Hypothalamus (tissue), 51 donors: ENCODE measurements at regions not wholly inside any gene's neighbourhood (a gene's known extent, or its start where the extent isn't known, plus 50 kb on each side); places are given as distances from the start of the nearest gene placed in this dataset.
"Not testable (repeated sequence)": the region's sequence is repeated elsewhere in the genome, so short reads cannot be mapped to it uniquely, and the experiment has no call there.

Experiments
- DNase-seq, 51 donors: peaks; one replicate each; lab custom pipeline; 2025; lab: John Stamatoyannopoulos, UW

DNA sequence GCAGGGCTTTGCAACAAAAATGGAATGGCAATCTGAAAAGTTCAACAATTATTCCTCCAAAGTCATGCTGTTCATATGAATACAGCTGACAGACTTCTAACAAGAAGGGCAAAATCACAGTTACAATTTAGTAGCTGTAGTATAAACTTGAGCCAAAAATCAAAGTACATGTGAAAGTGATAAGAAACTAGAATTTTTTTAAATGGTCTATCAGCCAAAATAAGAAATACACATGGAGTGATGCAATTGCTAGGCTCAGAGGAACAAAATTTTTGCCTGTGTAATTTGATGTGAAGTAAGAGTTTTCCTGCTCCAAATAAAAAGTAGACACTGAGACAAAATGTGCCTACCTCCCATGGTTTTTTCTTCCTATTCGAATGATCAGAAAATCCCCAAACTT lies 167.7 kb upstream of the CDKN3 start:
- DNase-seq = no peak

DNA sequence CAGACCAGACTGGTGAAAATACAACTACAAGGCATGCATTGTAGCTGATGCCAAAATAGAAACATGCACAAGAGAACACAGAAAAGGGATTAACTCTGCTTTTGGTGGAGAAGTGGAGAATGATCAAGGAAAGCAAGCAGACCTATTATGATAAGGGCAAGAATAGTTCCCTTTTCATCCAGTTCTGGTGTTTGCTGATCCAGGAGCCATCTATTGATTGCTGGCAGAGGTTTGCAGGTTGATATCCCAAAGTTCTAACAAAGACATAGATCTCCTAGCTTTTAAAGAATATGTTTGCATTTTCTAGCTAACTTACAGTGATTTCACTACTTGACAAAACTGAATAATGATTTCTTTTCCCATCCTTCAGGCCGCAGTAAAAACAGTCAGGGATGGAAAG lies 166.2 kb upstream of the CDKN3 start:
- no peak for DNase-seq

DNA sequence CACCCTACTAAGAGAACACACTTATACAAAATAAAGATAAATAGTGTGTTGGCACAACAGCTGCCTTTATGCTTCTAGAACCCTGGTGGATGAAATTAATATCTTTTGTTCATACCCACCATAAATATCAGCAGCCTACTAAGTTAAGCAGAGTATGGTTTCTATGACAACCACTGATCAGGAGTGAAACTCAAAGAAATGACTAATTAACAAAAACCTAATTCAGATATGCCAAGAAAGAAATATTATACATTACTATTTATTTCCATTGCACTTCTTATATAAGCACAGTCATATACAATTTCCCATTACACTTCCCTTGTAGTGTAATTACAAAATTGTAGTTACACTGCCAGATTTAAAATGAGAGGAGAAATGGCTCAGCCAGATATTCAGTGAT lies 164.1 kb upstream of the CDKN3 start:
- no peak for DNase-seq

GRCh38 chr14:54241517-54241916 lies 155.3 kb upstream of the CDKN3 start:
- no peak for DNase-seq

DNA sequence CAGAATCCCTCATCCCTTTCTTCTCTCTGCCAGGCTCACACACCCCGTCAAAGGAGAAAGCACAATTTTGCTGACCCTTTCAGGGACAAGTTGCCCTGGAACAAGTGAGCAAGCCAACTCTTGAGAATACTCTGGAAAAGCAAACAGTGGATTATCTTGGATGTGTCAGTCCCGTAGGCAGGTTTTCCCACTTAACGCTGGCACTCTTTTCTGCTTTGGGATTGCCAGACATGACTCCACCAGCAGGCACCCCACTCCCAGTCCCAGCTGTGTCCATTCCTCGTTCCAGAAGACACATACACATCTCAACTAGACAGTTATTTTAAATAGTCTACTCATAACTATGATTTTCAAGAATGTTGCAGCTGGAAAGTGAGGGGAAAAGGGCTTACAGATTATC lies 145.5 kb upstream of the CDKN3 start:
- DNase-seq = no peak

DNA sequence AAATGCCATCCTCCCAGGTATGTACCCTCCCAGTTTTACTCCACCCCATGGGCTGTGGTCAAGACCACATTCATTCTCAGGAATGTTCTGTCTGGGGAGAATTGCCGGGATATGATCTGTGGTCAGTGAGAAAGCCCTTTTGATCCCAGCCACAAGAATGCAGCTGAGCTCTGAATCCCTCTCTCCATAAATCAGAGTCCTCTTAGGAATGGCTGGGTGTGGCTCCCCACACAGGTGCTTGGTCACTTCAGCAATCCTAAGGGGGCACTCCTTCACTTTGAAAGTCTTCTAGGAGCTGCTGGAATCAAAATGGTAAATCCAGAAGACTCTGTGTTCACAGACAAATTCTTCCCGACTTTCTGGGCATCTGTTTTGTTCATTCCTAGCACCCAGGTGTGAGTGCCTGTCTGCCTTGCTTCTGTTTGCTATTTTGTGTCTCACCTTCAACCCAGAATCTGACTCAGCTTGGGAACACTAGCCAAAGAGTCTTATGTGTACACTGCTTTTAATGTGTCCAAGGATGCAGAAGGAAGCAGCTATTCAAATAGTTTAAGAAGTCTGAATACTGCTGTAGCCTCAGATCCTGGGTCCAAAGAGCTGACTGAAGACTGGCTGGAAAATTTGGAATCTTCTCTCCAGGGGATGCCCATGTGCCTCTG lies 144.6 kb upstream of the CDKN3 start:
- no peak for DNase-seq

DNA sequence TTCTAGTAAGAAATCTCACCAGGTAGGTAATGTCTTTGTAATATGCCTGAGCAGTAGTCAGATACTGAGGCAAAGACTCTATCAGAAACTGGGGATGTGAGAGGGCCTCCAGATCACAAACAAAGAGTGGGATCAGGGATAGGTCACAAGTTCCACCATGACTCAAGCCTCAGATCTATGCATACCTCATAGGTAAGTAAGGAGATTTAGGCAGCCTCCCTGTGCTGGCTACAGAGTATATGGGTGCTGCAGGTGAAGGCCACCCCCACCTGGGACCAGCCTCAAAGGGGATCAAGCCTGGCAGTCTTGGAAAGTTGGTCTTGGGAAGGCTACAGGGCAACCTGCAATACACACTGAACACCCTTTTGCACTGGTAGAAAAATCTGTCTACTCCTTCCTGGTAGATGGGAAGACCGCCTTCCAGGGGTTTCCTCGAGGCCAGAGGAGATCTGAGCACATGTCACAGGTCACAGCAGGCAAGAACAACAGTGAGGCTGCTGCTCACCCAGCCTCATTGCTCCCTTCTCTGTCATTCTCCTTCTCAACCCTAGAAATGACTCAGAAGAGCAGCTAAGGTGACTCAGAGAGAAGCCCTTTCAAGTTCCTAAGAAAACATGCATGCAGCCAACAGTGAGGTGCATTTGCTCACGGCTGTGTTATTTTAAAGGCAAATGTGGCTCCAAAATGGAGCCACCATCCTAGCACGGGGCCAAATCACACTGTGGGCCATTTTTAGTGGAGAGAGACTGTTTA lies 143.4 kb upstream of the CDKN3 start:
- DNase-seq = no peak

DNA sequence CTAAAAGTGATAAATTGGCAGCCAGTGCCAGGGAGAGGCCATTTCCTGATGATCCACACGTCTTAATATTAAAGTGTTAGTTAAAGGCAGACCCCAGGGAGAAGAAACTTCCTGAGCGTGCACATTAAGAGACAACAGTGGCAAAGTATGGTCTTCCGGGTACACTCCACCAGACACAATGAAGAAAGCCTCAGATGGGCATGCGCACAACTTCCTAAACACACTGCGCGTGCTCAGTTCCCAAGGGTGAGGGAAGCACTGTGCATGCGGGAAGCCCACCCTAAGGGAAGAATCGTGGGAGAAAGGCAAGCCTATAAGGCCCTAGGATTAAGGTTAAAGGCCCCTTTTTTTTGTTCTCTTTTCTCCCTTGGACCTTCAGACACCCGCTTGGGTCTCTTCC lies 140.7 kb upstream of the CDKN3 start:
- DNase-seq = no peak

GRCh38 chr14:54257424-54257823 lies 139.4 kb upstream of the CDKN3 start:
- no peak for DNase-seq

DNA sequence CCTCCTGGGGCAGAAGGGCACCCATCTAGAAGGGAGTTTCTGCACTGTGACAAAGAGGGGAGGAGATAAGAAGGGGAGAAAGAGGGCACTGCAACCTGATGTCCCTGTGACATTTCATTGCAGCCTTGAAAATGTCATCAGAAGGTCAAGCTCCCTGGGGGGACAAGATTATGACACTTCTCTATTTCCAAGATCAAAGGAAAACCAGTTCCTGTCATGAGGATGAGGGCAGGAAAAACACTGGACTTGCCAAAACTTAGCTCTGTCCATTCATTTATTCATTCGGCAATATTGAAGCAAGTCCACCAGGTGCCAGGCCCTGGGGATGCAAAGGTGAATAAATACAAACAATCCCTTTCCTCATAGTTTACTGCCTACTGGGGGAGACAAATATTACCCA lies 138.4 kb upstream of the CDKN3 start:
- DNase-seq = no peak

DNA sequence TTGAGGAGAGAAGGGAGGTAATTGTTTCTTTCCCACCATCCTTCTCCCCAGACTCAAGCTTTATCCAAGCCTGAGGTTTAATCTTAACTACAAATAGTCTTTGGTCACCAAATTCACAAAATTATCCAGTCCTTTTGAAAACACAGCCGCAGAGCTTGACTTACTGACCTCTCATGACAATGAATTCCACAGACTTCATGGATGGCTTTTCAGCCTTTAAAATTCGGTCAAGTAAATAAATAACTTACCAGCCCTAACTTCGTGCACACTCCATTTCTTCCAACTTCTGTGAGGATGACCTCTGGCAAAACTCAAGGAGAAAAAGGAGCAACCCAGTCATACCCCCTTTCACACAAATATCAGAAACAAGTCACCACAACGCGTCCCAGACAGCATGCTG lies 137.0 kb upstream of the CDKN3 start:
- DNase-seq = no peak

DNA sequence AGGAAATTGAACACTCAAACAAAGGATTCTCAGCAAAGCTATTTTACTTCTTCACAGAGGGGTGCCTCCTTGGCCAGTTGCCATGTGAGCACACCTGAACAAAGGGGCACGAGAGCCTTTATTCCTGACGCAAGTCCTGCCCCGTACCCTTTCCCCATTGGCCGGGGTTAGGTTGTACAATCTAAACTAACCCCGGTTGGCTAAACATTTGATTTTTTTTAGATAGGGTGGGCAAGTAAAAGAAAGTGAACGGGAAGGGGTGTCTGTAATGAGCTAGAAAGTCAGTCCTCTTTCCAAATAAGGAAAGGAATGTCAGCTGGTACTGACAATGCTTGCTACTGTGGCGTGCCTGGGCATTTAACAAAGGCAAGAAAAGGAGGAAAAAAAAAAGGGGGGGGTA lies 135.5 kb upstream of the CDKN3 start:
- DNase-seq = no peak

DNA sequence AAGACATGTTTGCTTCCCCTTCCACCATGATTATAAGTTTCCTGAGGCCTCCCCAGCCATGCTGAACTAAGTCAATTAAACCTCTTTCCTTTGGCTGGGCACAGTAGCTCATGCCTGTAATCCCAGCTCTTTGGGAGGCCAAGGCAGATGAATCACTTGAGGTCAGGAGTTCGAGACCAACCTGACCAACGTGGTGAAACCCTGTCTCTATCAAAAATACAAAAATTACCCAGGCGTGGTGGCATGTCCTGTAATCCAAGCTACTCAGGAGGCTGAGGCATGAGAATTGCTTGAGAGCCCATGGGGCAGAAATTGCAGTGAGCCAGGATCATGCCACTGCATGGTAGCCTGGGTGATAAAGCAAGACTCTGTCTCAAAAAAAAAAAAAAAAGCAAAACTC lies 130.2 kb upstream of the CDKN3 start:
- DNase-seq = not testable (repeated sequence)

- DNase-seq = no peak
These were observed 129.6 kb upstream of the CDKN3 start for GRCh38 chr14:54267172-54267571.

- DNase-seq = no peak
These were observed 120.6 kb upstream of the CDKN3 start for GRCh38 chr14:54275997-54276725.

- DNase-seq = no peak
These were observed 118.7 kb upstream of the CDKN3 start for GRCh38 chr14:54278087-54278486.

DNA sequence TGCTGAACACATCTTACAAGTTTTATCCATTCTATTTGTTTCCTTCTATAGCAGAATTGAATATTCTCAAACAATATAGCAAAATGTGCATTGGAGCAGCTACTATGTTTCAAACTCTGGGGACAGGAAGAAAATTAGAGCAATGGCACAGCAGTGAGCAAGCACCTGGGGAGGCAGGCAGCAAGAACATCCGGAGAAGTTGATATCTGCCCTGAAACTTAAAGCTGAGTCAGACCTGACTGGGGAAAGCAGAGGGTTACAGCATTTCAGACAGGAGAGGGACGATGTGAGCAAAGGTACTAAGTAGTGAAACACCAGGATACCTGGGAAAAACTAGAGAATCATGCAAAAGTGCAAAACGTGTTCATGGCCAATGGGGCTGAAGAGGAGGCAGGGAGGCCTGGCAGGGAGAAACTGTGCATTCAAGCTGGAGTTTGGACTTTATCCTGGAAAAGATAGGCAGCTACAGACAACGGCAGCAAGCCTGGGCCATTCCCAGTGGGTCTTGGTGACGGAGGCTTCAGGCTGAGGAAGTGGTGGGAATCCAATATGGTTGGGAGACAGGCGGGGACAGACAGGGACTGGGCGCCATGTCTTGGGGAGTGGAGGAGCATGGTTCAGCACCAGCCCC lies 118.0 kb upstream of the CDKN3 start:
- DNase-seq = no peak

DNA sequence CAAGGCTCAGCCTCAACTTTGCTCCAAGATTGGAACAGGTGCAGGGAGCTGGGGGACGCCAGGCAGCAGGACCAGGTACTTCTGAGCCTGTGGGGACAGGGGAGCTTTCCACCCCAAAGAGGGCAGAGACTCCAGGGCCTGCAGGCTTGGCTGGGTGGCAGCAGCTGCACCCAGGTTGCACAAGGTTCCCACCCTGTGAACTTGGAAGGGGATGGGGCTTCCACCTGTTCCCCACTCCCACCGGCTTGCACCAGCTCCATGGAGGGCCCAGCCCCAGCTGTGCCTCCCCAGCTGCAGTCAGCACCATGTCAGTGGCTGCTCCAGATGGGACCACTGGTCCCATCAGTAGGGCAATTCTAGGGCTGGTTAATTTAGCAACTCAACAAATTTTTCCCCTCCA lies 114.0 kb upstream of the CDKN3 start:
- no peak for DNase-seq

DNA sequence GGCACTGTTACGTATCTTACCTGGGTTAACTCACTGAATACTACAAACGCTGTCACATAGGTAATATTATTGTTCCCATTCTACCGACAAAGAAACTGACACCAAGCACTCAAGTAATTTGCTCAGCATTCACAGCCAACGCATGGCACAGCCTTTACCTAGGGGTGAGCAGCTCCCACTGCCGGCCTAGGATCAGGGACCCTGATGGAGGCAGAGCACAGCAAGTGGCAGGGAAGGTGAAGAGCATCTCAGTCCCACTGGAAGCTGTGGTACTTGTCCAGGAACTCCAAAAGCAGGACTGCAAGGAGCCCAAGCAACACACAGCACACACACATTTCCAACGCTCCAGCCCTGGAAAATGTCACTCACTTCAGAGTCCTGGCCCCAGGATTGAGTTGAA lies 111.8 kb upstream of the CDKN3 start:
- no peak for DNase-seq

GRCh38 chr14:54291491-54292191 lies 105.2 kb upstream of the CDKN3 start:
- no peak for DNase-seq

DNA sequence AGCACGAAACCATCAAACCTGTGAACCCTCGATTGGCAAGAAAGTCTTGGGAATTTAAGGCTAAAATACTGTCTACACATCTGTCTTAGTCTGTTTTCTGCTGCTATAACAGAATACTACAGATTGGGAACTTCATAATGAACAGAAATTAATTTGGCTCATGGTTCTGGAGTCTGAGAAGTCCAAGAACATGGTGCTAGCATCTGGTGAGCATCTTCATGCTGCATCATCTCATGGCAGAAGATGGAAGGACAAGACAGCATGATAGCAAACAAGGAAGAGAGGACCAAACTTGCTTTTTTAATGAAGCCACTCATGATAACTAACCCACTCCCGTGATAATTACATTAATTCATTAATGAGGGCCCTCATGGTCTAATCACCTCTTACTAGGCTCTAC lies 102.0 kb upstream of the CDKN3 start:
- DNase-seq = no peak
